Smooth muscle cell (in vitro differentiated cells): ENCODE measurements at regions not wholly inside any gene's neighbourhood (a gene's known extent, or its start where the extent isn't known, plus 50 kb on each side); places are given as distances from the start of the nearest gene placed in this dataset.

ENCODE experiments used
- DNase-seq: peaks from one replicate; lab custom pipeline; 2025; ENCODE audit not compliant: unreplicated experiment; lab: John Stamatoyannopoulos, UW
- H2AFZ ChIP-seq: fragments of 200-600 bp; sonication (generic); 2 replicates; pipeline ENCODE4 v1.6.0; 2016; ENCODE audit warnings: antibody characterized with exemption, low read depth, mild to moderate bottlenecking
- H3F3A ChIP-seq: fragments of 200-600 bp; sonication (generic); 2 replicates; pipeline ENCODE4 v1.6.0; 2017; ENCODE audit warnings: antibody characterized with exemption, low read depth
- H3K27ac ChIP-seq: fragments of 200-600 bp; sonication (generic); 2 replicates; pipeline ENCODE4 v1.5.1; 2016; ENCODE audit warnings: low read depth, mild to moderate bottlenecking
- H3K27me3 ChIP-seq: fragments of 200-600 bp; sonication (generic); 2 replicates; pipeline ENCODE4 v1.6.1; 2016; ENCODE audit warnings: low read depth, mild to moderate bottlenecking
- H3K36me3 ChIP-seq: fragments of 200-600 bp; sonication (generic); 2 replicates; pipeline ENCODE4 v1.5.1; 2016; ENCODE audit warnings: low read depth
- H3K4me1 ChIP-seq: fragments of 200-600 bp; sonication (generic); 2 replicates; pipeline ENCODE4 v1.5.1; 2016; ENCODE audit warnings: low read depth
- H3K4me2 ChIP-seq: fragments of 200-600 bp; sonication (generic); 2 replicates; pipeline ENCODE4 v1.6.0; 2016; ENCODE audit warnings: mild to moderate bottlenecking
- H3K4me3 ChIP-seq: fragments of 200-600 bp; sonication (generic); 2 replicates; pipeline ENCODE4 v1.5.1; 2016; ENCODE audit warnings: mild to moderate bottlenecking
- H3K79me2 ChIP-seq: fragments of 200-600 bp; sonication (generic); 2 replicates; pipeline ENCODE4 v1.6.0; 2016; ENCODE audit warnings: low read depth, mild to moderate bottlenecking
- H3K9ac ChIP-seq: fragments of 200-600 bp; sonication (generic); 2 replicates; pipeline ENCODE4 v1.6.0; 2016; ENCODE audit warnings: low read depth
- H3K9me3 ChIP-seq: fragments of 200-600 bp; sonication (generic); replicated peaks from 2 replicates; pipeline ENCODE4 v1.5.1; 2016; ENCODE audit warnings: low read depth
- H4K20me1 ChIP-seq: fragments of 200-600 bp; sonication (generic); 2 replicates; pipeline ENCODE4 v1.6.0; 2016; ENCODE audit warnings: low read depth
- WGBS: methylation state at CpG from one replicate; pipeline ENCODE4 v1.1.7; 2016; ENCODE audit warnings: low lambda C conversion rate; 5-methylcytosine and 5-hydroxymethylcytosine counted together
- TF ChIP-seq, protein P1 (sequence below): fragments of 200-600 bp; sonication (generic); IDR thresholded peaks from 2 replicates; pipeline ENCODE4 v1.5.1; 2017; ENCODE audit warnings: borderline replicate concordance, mild to moderate bottlenecking, antibody characterized with exemption; ENCODE audit not compliant: insufficient read depth, poor library complexity, severe bottlenecking

- WGBS = 72% methylated on average over 1 of the region's 1 CpG
Measured at GRCh38 chr11:87924125-87924524, 251.1 kb downstream of the RAB38 start.

DNA sequence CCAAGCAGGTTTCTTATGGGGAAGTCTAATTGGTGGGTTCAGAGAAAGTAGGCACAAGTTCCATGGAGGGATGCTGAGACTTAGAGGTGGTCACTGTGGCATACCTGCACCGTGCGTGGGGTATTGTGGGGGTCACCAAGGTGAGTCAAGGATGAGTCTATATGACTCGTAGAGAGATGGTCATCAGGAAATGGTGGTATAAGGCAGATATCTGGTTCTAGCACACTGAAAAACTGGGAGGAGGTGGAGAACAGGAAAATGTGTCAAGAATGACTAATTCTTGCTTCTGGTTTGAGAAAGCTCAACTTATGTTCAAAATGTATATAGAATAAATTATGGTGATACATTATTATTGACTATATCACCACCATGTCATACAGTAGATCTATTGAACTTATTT is 258.1 kb downstream of the RAB38 start:
- no peaks in the 10 kb centered on the region for H3K9me3 ChIP-seq

More at GRCh38 chr11:87924125-87924524, 251.1 kb downstream of the RAB38 start:
- no peaks in the 10 kb centered on the region for H3K4me1 ChIP-seq
- no peaks in the 10 kb centered on the region for H3K36me3 ChIP-seq
- no peak overlapping the region for H3K4me3 ChIP-seq
- no peaks in the 10 kb centered on the region for H3K79me2 ChIP-seq
- H4K20me1 ChIP-seq = no peaks in the 10 kb centered on the region
- H2AFZ ChIP-seq = no peak overlapping the region
- H3K9me3 ChIP-seq = no peaks in the 10 kb centered on the region
- no peak overlapping the region for H3K9ac ChIP-seq
- no peak for DNase-seq
- no peaks in the 10 kb centered on the region for H3F3A ChIP-seq
- H3K27ac ChIP-seq = no peak overlapping the region
- H3K4me2 ChIP-seq = no peak overlapping the region
- no peaks in the 10 kb centered on the region for H3K27me3 ChIP-seq
- TF ChIP-seq, protein P1, sequence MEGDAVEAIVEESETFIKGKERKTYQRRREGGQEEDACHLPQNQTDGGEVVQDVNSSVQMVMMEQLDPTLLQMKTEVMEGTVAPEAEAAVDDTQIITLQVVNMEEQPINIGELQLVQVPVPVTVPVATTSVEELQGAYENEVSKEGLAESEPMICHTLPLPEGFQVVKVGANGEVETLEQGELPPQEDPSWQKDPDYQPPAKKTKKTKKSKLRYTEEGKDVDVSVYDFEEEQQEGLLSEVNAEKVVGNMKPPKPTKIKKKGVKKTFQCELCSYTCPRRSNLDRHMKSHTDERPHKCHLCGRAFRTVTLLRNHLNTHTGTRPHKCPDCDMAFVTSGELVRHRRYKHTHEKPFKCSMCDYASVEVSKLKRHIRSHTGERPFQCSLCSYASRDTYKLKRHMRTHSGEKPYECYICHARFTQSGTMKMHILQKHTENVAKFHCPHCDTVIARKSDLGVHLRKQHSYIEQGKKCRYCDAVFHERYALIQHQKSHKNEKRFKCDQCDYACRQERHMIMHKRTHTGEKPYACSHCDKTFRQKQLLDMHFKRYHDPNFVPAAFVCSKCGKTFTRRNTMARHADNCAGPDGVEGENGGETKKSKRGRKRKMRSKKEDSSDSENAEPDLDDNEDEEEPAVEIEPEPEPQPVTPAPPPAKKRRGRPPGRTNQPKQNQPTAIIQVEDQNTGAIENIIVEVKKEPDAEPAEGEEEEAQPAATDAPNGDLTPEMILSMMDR = no peak

GRCh38 chr11:87909178-87909577 is 266.1 kb downstream of the RAB38 start:
- Histone ChIP-seq H3K36me3 (no peaks in the 10 kb centered on the region), H4K20me1 (no peaks in the 10 kb centered on the region), H3K4me1 (no peaks in the 10 kb centered on the region), H3K4me2 (no peak overlapping the region), H3F3A (no peaks in the 10 kb centered on the region), H3K9me3 (no peaks in the 10 kb centered on the region), H3K27me3 (no peaks in the 10 kb centered on the region), H3K27ac (no peak overlapping the region), H3K4me3 (no peak overlapping the region), H3K79me2 (no peaks in the 10 kb centered on the region), H3K9ac (no peak overlapping the region), H2AFZ (no peak overlapping the region)
- TF ChIP-seq, protein P1 = no peak
- 85% methylated on average over 2 of the region's 2 CpGs for WGBS
- no peak for DNase-seq

More for the DNA sequence above, 258.1 kb downstream of the RAB38 start:
- Histone ChIP-seq H3K27me3 (no peaks in the 10 kb centered on the region), H3K79me2 (no peaks in the 10 kb centered on the region), H4K20me1 (no peaks in the 10 kb centered on the region), H3K9ac (no peak overlapping the region), H3F3A (no peaks in the 10 kb centered on the region), H3K36me3 (no peaks in the 10 kb centered on the region), H3K4me3 (no peak overlapping the region), H3K4me1 (no peaks in the 10 kb centered on the region), H3K27ac (no peak overlapping the region), H2AFZ (no peak overlapping the region), H3K4me2 (no peak overlapping the region)
- TF ChIP-seq, protein P1 = no peak
- no peak for DNase-seq
- 91% methylated on average over 3 of the region's 3 CpGs for WGBS

GRCh38 chr11:87908086-87908485 is 267.2 kb downstream of the RAB38 start:
- Histone ChIP-seq H3K27me3 (no peaks in the 10 kb centered on the region), H3K4me3 (no peak overlapping the region), H3K79me2 (no peaks in the 10 kb centered on the region), H3K9ac (no peak overlapping the region), H3K9me3 (no peaks in the 10 kb centered on the region), H3K27ac (no peak overlapping the region), H4K20me1 (no peaks in the 10 kb centered on the region), H3F3A (no peaks in the 10 kb centered on the region), H2AFZ (no peak overlapping the region), H3K36me3 (no peaks in the 10 kb centered on the region), H3K4me1 (no peaks in the 10 kb centered on the region), H3K4me2 (no peak overlapping the region)
- DNase-seq = no peak
- TF ChIP-seq, protein P1 = no peak
- 19% methylated on average over 1 of the region's 1 CpG for WGBS
